HFFc6 (cell line): ENCODE measurements at regions not wholly inside any gene's neighbourhood (a gene's known extent, or its start where the extent isn't known, plus 50 kb on each side); places are given as distances from the start of the nearest gene placed in this dataset.

Source experiments
- DNase-seq: peaks from one replicate; pipeline ENCODE4 v3.0.0-alpha.2; 2018
- H3K27ac Mint-ChIP-seq: 2 replicates; pipeline ENCODE4 v1.8.0; 2020; ENCODE audit warnings: mild to moderate bottlenecking, mixed read lengths
- H3K27me3 Mint-ChIP-seq: 2 replicates; pipeline ENCODE4 v1.8.0; 2021; ENCODE audit warnings: mild to moderate bottlenecking, moderate library complexity, mixed read lengths; ENCODE audit not compliant: insufficient read depth
- H3K36me3 Mint-ChIP-seq: 2 replicates; pipeline ENCODE4 v1.8.0; 2021; ENCODE audit warnings: low read depth, mixed read lengths
- H3K4me1 Mint-ChIP-seq: 2 replicates; pipeline ENCODE4 v1.8.0; 2020; ENCODE audit warnings: low read depth, mixed read lengths
- H3K4me3 Mint-ChIP-seq: 2 replicates; pipeline ENCODE4 v1.8.0; 2020; ENCODE audit warnings: mild to moderate bottlenecking, moderate library complexity, mixed read lengths
- H3K9me3 Mint-ChIP-seq: 2 replicates; pipeline ENCODE4 v1.8.0; 2020; ENCODE audit warnings: mild to moderate bottlenecking, mixed read lengths
- CTCF ChIP-seq: fragments of 200-600 bp; sonication (generic); IDR thresholded peaks from 2 replicates; pipeline ENCODE4 v1.5.0; 2021; ENCODE audit warnings: antibody characterized with exemption, mild to moderate bottlenecking

- DNase-seq: peak; percentile 58
Observed at GRCh38 chr2:234579231-234579962, 82.5 kb upstream of the ARL4C start.

GRCh38 chr2:234578389-234578788, 81.5 kb upstream of the ARL4C start:
- no peaks in the 10 kb centered on the region for H3K9me3 Mint-ChIP-seq
- TF ChIP-seq CTCF: no peak
- DNase-seq: no peak
- no peak overlapping the region for H3K27ac Mint-ChIP-seq
- H3K4me1 Mint-ChIP-seq: peaks cover 21% of the 10 kb centered on the region
- no peaks in the 10 kb centered on the region for H3K36me3 Mint-ChIP-seq
- H3K27me3 Mint-ChIP-seq: peaks cover 4% of the 10 kb centered on the region
- no peak overlapping the region for H3K4me3 Mint-ChIP-seq

More at GRCh38 chr2:234579231-234579962, 82.5 kb upstream of the ARL4C start:
- Mint-ChIP-seq H3K4me3 (no peak overlapping the region), H3K4me1 (peaks cover 21% of the 10 kb centered on the region), H3K27ac (no peak overlapping the region), H3K27me3 (peaks cover 3% of the 10 kb centered on the region), H3K36me3 (no peaks in the 10 kb centered on the region), H3K9me3 (no peaks in the 10 kb centered on the region)
- TF ChIP-seq CTCF: peak; percentile 15; the same call in 1 of the 2 replicates

GRCh38 chr2:234577191-234577590, 80.3 kb upstream of the ARL4C start:
- H3K27me3 Mint-ChIP-seq: peaks cover 5% of the 10 kb centered on the region
- no peaks in the 10 kb centered on the region for H3K36me3 Mint-ChIP-seq
- H3K9me3 Mint-ChIP-seq: no peaks in the 10 kb centered on the region
- H3K4me3 Mint-ChIP-seq: no peak overlapping the region
- no peak for DNase-seq
- no peak overlapping the region for H3K27ac Mint-ChIP-seq
- no peak for TF ChIP-seq CTCF
- H3K4me1 Mint-ChIP-seq: peaks cover 20% of the 10 kb centered on the region

- Mint-ChIP-seq H3K36me3 (no peaks in the 10 kb centered on the region), H3K9me3 (no peaks in the 10 kb centered on the region), H3K27ac (no peak overlapping the region), H3K4me3 (no peak overlapping the region), H3K4me1 (peaks cover 7% of the 10 kb centered on the region), H3K27me3 (peaks cover 3% of the 10 kb centered on the region)
- no peak for TF ChIP-seq CTCF
- no peak for DNase-seq
Observed at GRCh38 chr2:234571620-234572407, 74.9 kb upstream of the ARL4C start.

- Mint-ChIP-seq H3K9me3 (no peaks in the 10 kb centered on the region), H3K36me3 (no peaks in the 10 kb centered on the region), H3K27me3 (peaks cover 3% of the 10 kb centered on the region), H3K27ac (no peak overlapping the region), H3K4me1 (peaks cover 7% of the 10 kb centered on the region), H3K4me3 (no peak overlapping the region)
- no peak for TF ChIP-seq CTCF
- DNase-seq: no peak
Observed at GRCh38 chr2:234570476-234570875, 73.6 kb upstream of the ARL4C start.
